ENCODE measurements at regions not wholly inside any gene's neighbourhood (a gene's known extent, or its start where the extent isn't known, plus 50 kb on each side); places are given as distances from the start of the nearest gene placed in this dataset.

GRCh38 chr13:87123987-87124784, 547.0 kb upstream of the SLITRK5 start:
- TF ChIP-seq CBX2 (IDR thresholded peaks at IDR 0.05; ENCODE audit: borderline replicate concordance, low read depth), result no peak
- TF ChIP-seq REST (IDR thresholded peaks at IDR 0.05), result no peak
- no peak for TF ChIP-seq USF2 (IDR thresholded peaks at IDR 0.05)
- no peak for TF ChIP-seq CTCF (IDR thresholded peaks at IDR 0.05)
- no peak for TF ChIP-seq POLR2A (IDR thresholded peaks at IDR 0.05; ENCODE audit: low read length)
